OCI-LY1 (cell line): ENCODE measurements at regions not wholly inside any gene's neighbourhood (a gene's known extent, or its start where the extent isn't known, plus 50 kb on each side); places are given as distances from the start of the nearest gene placed in this dataset.

ENCODE experiments used
- H2AFZ ChIP-seq: fragments of 200-600 bp; sonication (generic), shearing (Covaris generic); 2 replicates; pipeline ENCODE4 v1.6.0; 2014; ENCODE audit warnings: antibody characterized with exemption, mild to moderate bottlenecking, low read length
- H3F3A ChIP-seq: fragments of 200-600 bp; sonication (generic), shearing (Covaris generic); 2 replicates; pipeline ENCODE4 v1.6.0; 2014; ENCODE audit warnings: mild to moderate bottlenecking, antibody characterized with exemption, low read length, moderate library complexity; ENCODE audit not compliant: insufficient read depth
- H3K27ac ChIP-seq: fragments of 200-600 bp; sonication (generic); 2 replicates; pipeline ENCODE4 v1.5.1; 2014; ENCODE audit warnings: low read length, mixed run types, mild to moderate bottlenecking, low read depth; ENCODE audit not compliant: poor library complexity, severe bottlenecking
- H3K27me3 ChIP-seq: fragments of 200-600 bp; sonication (generic); 2 replicates; pipeline ENCODE4 v1.6.0; 2014; ENCODE audit warnings: antibody characterized with exemption, mild to moderate bottlenecking, low read length, moderate library complexity; ENCODE audit not compliant: insufficient read depth
- H3K36me3 ChIP-seq: fragments of 200-600 bp; sonication (generic); 2 replicates; pipeline ENCODE4 v1.6.1; 2014; ENCODE audit warnings: mild to moderate bottlenecking, antibody characterized with exemption, low read length, moderate library complexity, mixed read lengths; ENCODE audit not compliant: insufficient read depth
- H3K4me1 ChIP-seq: fragments of 200-600 bp; sonication (generic); 2 replicates; pipeline ENCODE4 v1.5.1; 2014; ENCODE audit warnings: mild to moderate bottlenecking, low read length, moderate library complexity; ENCODE audit not compliant: insufficient read depth, severe bottlenecking
- H3K4me2 ChIP-seq: fragments of 200-600 bp; sonication (generic), shearing (Covaris generic); 2 replicates; pipeline ENCODE4 v1.6.1; 2014; ENCODE audit warnings: low read length
- H3K4me3 ChIP-seq: fragments of 200-600 bp; sonication (generic); 2 replicates; pipeline ENCODE4 v1.5.1; 2014; ENCODE audit warnings: low read length, low read depth, mild to moderate bottlenecking, mixed read lengths; ENCODE audit not compliant: poor library complexity, severe bottlenecking
- H3K79me2 ChIP-seq: fragments of 200-600 bp; shearing (Covaris generic); 2 replicates; pipeline ENCODE4 v1.6.1; 2016; ENCODE audit warnings: mixed run types, low read length, mixed read lengths; ENCODE audit not compliant: insufficient read depth
- H3K9ac ChIP-seq: fragments of 200-600 bp; sonication (generic), shearing (Covaris generic); 2 replicates; pipeline ENCODE4 v1.6.1; 2014; ENCODE audit warnings: mild to moderate bottlenecking, low read length, mixed read lengths
- H3K9me2 ChIP-seq: fragments of 200-600 bp; sonication (generic), shearing (Covaris generic); 2 replicates; pipeline ENCODE4 v1.6.1; 2014; ENCODE audit warnings: low read depth, mild to moderate bottlenecking, low read length, mixed read lengths
- H3K9me3 ChIP-seq: fragments of 200-600 bp; shearing (Covaris generic); 2 replicates; pipeline ENCODE4 v1.6.1; 2014; ENCODE audit warnings: low read length, mixed read lengths
- H4K20me1 ChIP-seq: fragments of 200-600 bp; sonication (generic), shearing (Covaris generic); 2 replicates; pipeline ENCODE4 v1.6.0; 2016; ENCODE audit warnings: mild to moderate bottlenecking, low read length; ENCODE audit not compliant: insufficient read depth
- EZH2 ChIP-seq: fragments of 200-600 bp; sonication (generic), shearing (Covaris generic); IDR thresholded peaks from 2 replicates; pipeline ENCODE4 v1.8.0; 2017; ENCODE audit warnings: borderline replicate concordance, mixed run types, mild to moderate bottlenecking, antibody characterized with exemption, low read length, moderate library complexity, mixed read lengths
- TF ChIP-seq, protein P1 (sequence below): fragments of 200-600 bp; sonication (generic), shearing (Covaris generic); IDR thresholded peaks from 2 replicates; pipeline ENCODE4 v1.5.1; 2017; ENCODE audit warnings: mild to moderate bottlenecking, antibody characterized with exemption, low read length, moderate library complexity, mixed read lengths

DNA sequence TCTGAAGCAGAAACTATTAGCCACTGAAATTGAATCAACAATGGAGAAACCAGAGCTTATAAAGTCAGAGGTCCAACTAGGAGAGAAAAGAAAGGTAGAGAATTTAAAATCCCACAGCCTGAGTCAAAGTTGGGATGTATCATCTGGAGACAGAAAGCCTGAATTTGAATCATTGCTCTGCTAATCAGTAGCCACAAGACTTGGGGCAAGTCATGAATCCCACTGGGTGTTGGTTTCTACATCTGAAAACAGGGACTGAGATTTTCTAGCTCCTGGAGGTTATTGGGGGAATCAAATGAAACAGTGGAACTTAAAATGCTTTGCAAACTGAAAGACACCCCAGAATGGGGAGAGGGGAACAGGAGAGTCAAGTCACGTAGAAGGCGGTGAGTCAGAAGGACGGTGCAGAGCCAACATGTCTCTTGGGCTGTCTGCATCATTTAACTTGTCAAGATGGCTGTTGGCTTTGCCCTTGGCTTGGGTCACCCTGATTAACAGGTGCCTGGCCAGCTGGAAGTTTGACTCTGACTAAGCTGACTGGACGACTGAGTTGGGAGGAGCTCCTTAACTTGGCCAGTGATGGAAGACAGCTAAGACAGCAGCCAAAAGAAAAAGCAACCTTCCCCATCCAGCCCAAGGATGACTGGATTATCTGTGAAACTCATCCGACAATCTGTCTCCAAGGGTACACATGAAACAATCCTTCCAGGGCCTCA is 60.6 kb upstream of the ADRA1B start:
- H3K27me3 ChIP-seq: no peaks in the 10 kb centered on the region
- no peaks in the 10 kb centered on the region for H3K79me2 ChIP-seq
- H3K9me3 ChIP-seq: no peaks in the 10 kb centered on the region
- no peak overlapping the region for H3K9ac ChIP-seq
- no peaks in the 10 kb centered on the region for H3K9me2 ChIP-seq
- H3F3A ChIP-seq: no peaks in the 10 kb centered on the region
- H3K4me2 ChIP-seq: no peak overlapping the region
- H3K36me3 ChIP-seq: no peaks in the 10 kb centered on the region
- H3K27ac ChIP-seq: no peak overlapping the region
- H3K4me1 ChIP-seq: no peaks in the 10 kb centered on the region
- H4K20me1 ChIP-seq: no peaks in the 10 kb centered on the region
- TF ChIP-seq EZH2: no peak
- TF ChIP-seq, protein P1, sequence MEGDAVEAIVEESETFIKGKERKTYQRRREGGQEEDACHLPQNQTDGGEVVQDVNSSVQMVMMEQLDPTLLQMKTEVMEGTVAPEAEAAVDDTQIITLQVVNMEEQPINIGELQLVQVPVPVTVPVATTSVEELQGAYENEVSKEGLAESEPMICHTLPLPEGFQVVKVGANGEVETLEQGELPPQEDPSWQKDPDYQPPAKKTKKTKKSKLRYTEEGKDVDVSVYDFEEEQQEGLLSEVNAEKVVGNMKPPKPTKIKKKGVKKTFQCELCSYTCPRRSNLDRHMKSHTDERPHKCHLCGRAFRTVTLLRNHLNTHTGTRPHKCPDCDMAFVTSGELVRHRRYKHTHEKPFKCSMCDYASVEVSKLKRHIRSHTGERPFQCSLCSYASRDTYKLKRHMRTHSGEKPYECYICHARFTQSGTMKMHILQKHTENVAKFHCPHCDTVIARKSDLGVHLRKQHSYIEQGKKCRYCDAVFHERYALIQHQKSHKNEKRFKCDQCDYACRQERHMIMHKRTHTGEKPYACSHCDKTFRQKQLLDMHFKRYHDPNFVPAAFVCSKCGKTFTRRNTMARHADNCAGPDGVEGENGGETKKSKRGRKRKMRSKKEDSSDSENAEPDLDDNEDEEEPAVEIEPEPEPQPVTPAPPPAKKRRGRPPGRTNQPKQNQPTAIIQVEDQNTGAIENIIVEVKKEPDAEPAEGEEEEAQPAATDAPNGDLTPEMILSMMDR: no peak
- H3K4me3 ChIP-seq: no peak overlapping the region
- no peak overlapping the region for H2AFZ ChIP-seq

- Histone ChIP-seq H4K20me1 (no peaks in the 10 kb centered on the region), H3F3A (no peaks in the 10 kb centered on the region), H3K79me2 (no peaks in the 10 kb centered on the region), H3K4me1 (no peaks in the 10 kb centered on the region), H3K4me3 (no peak overlapping the region), H3K36me3 (no peaks in the 10 kb centered on the region), H3K27me3 (no peaks in the 10 kb centered on the region), H3K9me2 (no peaks in the 10 kb centered on the region), H3K9me3 (no peaks in the 10 kb centered on the region), H3K4me2 (no peak overlapping the region), H3K9ac (no peak overlapping the region), H2AFZ (no peak overlapping the region), H3K27ac (no peak overlapping the region)
- no peak for TF ChIP-seq EZH2
- TF ChIP-seq, protein P1: no peak
These were observed 57.4 kb upstream of the ADRA1B start for GRCh38 chr5:159858871-159859270.

DNA sequence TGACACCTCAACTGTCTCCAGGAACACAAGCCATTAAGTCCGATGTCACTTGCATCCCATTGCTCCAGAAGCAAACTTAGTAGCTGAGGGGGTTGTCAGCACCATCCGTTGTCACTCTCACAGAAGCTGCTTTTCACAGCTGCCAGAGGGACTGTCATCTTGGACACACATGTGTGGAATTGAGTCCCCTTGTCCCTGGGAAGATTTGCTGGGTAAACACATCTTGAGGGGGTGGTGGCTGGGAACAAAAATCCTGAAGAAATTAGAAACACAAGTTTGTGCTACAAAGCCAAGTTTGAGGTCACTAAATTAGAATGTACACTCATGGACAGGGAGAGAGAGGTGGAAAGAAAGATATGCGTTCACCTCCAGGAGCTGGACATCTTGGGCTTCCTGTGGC is 55.2 kb upstream of the ADRA1B start:
- H3K27ac ChIP-seq: no peak overlapping the region
- H3K9me3 ChIP-seq: no peaks in the 10 kb centered on the region
- no peak overlapping the region for H3K4me3 ChIP-seq
- no peaks in the 10 kb centered on the region for H3K79me2 ChIP-seq
- no peaks in the 10 kb centered on the region for H4K20me1 ChIP-seq
- no peaks in the 10 kb centered on the region for H3K9me2 ChIP-seq
- H3K27me3 ChIP-seq: no peaks in the 10 kb centered on the region
- no peak overlapping the region for H3K4me2 ChIP-seq
- no peaks in the 10 kb centered on the region for H3F3A ChIP-seq
- H3K36me3 ChIP-seq: no peaks in the 10 kb centered on the region
- H3K9ac ChIP-seq: no peak overlapping the region
- no peaks in the 10 kb centered on the region for H3K4me1 ChIP-seq
- no peak overlapping the region for H2AFZ ChIP-seq
- TF ChIP-seq EZH2: no peak
- TF ChIP-seq, protein P1: no peak
